BJ (cell line): ENCODE measurements at regions not wholly inside any gene's neighbourhood (a gene's known extent, or its start where the extent isn't known, plus 50 kb on each side); places are given as distances from the start of the nearest gene placed in this dataset.

ENCODE experiments used
- CTCF ChIA-PET: fragments of 350-600 bp; formaldehyde crosslinking; extraction: SDS; loops from one replicate; lab custom pipeline; 2021; ENCODE audit warnings: antibody characterized with exemption, inconsistent platforms; lab: Yijun Ruan, JAX
- POLR2A ChIA-PET: fragments of 300-600 bp; sonication (Branson Sonifier 250); formaldehyde crosslinking; extraction: SDS; loops from one replicate; lab custom pipeline; 2021; ENCODE audit warnings: antibody characterized with exemption; lab: Charles Lee
- DNase-seq: peaks from one replicate; pipeline ENCODE4 v3.0.0-alpha.2; 2011; ENCODE audit warnings: low read depth
- H3K27me3 ChIP-seq: 2 replicates; pipeline ENCODE4 v1.6.0; 2011; ENCODE audit warnings: low read length; ENCODE audit not compliant: control insufficient read depth, insufficient read depth
- H3K36me3 ChIP-seq: 2 replicates; pipeline ENCODE4 v1.5.1; 2011; ENCODE audit warnings: low read length; ENCODE audit not compliant: control insufficient read depth, insufficient read depth
- H3K4me3 ChIP-seq: 2 replicates; pipeline ENCODE4 v1.5.1; 2011; ENCODE audit warnings: low read depth, mild to moderate bottlenecking, control low read depth, low read length
- TF ChIP-seq, protein P1 (sequence below): IDR thresholded peaks from 2 replicates; pipeline ENCODE4 v1.5.1; 2011; ENCODE audit warnings: low read depth, mild to moderate bottlenecking, control low read depth, inconsistent platforms, low read length, moderate library complexity; ENCODE audit not compliant: insufficient read depth

- POLR2A ChIA-PET = no interaction called here
- DNase-seq = no peak
- TF ChIP-seq, protein P1, sequence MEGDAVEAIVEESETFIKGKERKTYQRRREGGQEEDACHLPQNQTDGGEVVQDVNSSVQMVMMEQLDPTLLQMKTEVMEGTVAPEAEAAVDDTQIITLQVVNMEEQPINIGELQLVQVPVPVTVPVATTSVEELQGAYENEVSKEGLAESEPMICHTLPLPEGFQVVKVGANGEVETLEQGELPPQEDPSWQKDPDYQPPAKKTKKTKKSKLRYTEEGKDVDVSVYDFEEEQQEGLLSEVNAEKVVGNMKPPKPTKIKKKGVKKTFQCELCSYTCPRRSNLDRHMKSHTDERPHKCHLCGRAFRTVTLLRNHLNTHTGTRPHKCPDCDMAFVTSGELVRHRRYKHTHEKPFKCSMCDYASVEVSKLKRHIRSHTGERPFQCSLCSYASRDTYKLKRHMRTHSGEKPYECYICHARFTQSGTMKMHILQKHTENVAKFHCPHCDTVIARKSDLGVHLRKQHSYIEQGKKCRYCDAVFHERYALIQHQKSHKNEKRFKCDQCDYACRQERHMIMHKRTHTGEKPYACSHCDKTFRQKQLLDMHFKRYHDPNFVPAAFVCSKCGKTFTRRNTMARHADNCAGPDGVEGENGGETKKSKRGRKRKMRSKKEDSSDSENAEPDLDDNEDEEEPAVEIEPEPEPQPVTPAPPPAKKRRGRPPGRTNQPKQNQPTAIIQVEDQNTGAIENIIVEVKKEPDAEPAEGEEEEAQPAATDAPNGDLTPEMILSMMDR = no peak
- no peak overlapping the region for H3K4me3 ChIP-seq
- CTCF ChIA-PET = no interaction called here
- H3K27me3 ChIP-seq = peaks cover 5% of the 10 kb centered on the region
- H3K36me3 ChIP-seq = no peaks in the 10 kb centered on the region
Measured at GRCh38 chr3:193812078-193812725, 219.2 kb downstream of the OPA1 start.

GRCh38 chr3:193812791-193813500 is 219.9 kb downstream of the OPA1 start:
- Histone ChIP-seq H3K4me3 (no peak overlapping the region), H3K27me3 (peaks cover 3% of the 10 kb centered on the region; the same call in 1 of the 2 replicates), H3K36me3 (no peaks in the 10 kb centered on the region)
- POLR2A ChIA-PET = no interaction called here
- TF ChIP-seq, protein P1 = no peak
- DNase-seq = no peak
- CTCF ChIA-PET = no interaction called here

DNA sequence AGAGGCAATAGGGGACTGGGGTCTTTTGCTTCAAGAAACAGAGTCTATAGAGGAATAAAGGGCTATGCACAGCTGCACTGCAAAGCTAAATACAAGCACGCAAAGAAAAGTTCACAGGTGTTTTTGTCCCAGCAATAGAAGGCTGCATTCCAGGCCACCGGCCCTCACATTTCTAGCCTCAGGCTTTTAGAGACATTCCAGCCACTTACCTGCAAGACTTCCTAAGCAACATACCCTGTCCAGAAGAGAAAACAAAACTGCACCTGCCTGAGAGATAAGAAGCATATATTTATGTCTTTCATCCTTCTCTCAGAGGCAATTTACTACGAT is 220.5 kb downstream of the OPA1 start:
- Histone ChIP-seq H3K4me3 (no peak overlapping the region), H3K36me3 (no peaks in the 10 kb centered on the region), H3K27me3 (peaks cover 3% of the 10 kb centered on the region; the same call in 1 of the 2 replicates)
- DNase-seq = no peak
- ChIA-PET POLR2A (no interaction called here), CTCF (no interaction called here)
- TF ChIP-seq, protein P1 = no peak

DNA sequence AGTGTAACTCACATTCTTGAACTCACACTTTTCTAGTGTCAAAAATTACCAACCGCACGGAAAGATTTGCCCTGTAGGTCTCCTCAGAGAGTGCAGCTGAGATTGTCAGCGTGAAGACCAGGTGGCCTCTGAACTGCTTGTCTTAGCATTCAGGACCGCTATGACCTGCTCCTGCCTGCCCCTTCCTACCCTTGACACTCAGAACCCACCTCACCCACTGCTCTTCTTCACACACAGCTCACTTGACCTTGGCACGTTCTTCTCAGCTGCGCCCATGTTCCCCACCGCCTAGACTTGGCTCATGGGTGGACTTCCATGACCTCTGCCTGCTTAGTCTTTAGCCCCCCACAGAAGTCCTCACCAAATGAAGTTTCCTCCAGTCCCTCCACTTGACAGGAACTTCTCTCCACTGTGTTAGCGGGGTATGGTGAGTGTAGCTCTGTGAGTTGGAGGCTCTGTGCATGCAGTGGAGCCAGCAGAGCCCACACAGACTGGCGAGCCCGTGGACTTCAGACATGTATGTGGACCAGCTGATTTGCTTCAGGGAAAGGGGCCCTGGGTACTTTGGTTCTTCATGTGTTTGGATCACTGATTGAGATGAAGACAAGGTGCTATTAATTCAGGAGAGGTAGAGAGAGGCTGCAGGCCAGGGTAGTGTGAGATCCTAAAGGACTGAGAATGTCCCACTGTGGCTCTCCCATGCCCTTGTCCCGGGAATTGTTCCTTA is 221.3 kb downstream of the OPA1 start:
- DNase-seq = no peak
- TF ChIP-seq, protein P1 = no peak
- Histone ChIP-seq H3K36me3 (no peaks in the 10 kb centered on the region), H3K27me3 (peaks cover 4% of the 10 kb centered on the region; the same call in 1 of the 2 replicates), H3K4me3 (no peak overlapping the region)
- CTCF ChIA-PET = no interaction called here
- POLR2A ChIA-PET = no interaction called here
